Stomach (tissue), 8 donors: ENCODE measurements at regions not wholly inside any gene's neighbourhood (a gene's known extent, or its start where the extent isn't known, plus 50 kb on each side); places are given as distances from the start of the nearest gene placed in this dataset.

Experiments
- DNase-seq, 2 donors: peaks; one replicate each; pipeline versions ENCODE4 v3.0.0 to v3.0.0-alpha.2; 2013 to 2019
- H3K27ac ChIP-seq, 5 donors: fragments of 200-600 bp in 4 of 5; sonication (generic) in 4 of 5; one replicate each; pipeline ENCODE4 v1.5.1; 2013 to 2019; ENCODE audit warnings: mild to moderate bottlenecking in 1 of 5, moderate library complexity in 1 of 5
- H3K27me3 ChIP-seq, 3 donors: fragments of 200-600 bp; sonication (generic); one replicate each; pipeline ENCODE4 v1.5.1; 2017 to 2019; ENCODE audit warnings: mixed run types in 1 of 3
- H3K36me3 ChIP-seq, 4 donors: fragments of 200-600 bp; sonication (generic); 1 replicate in 3 of 4; 2 replicates in 1 of 4; pipeline ENCODE4 v1.5.1; 2016 to 2019
- H3K4me1 ChIP-seq, 4 donors: fragments of 200-600 bp; sonication (generic); one replicate each; pipeline ENCODE4 v1.5.1; 2016 to 2019
- H3K4me3 ChIP-seq, 4 donors: fragments of 200-600 bp; sonication (generic) in 3 of 4; one replicate each; pipeline ENCODE4 v1.5.1; 2016 to 2019; ENCODE audit warnings: mild to moderate bottlenecking in 1 of 4
- H3K9me3 ChIP-seq, 4 donors: fragments of 200-600 bp; sonication (generic); one replicate each; pipeline ENCODE4 v1.5.1; 2016 to 2019
- CTCF ChIP-seq, 7 experiments: fragments of 450-650 bp in 4 of 7; fragments of 200-600 bp in 3 of 7; sonication (generic) in 3 of 7; IDR thresholded peaks; one replicate each; pipeline ENCODE4 v1.5.1; 2016 to 2019; ENCODE audit warnings: antibody characterized with exemption in 7 of 7, control low read depth in 2 of 7, mild to moderate bottlenecking in 1 of 7
- EP300 ChIP-seq: sonication (generic); formaldehyde crosslinking; IDR thresholded peaks from one replicate; pipeline ENCODE4 v1.6.1; 2017; ENCODE audit warnings: antibody characterized with exemption
- POLR2A ChIP-seq, 4 donors: fragments of 450-650 bp; IDR thresholded peaks; one replicate each; pipeline ENCODE4 v1.6.1; 2016; ENCODE audit warnings: antibody characterized with exemption in 4 of 4, control low read depth in 2 of 4, mild to moderate bottlenecking in 1 of 4, moderate library complexity in 1 of 4
- POLR2AphosphoS5 ChIP-seq, 3 donors: sonication (generic); formaldehyde crosslinking; IDR thresholded peaks; one replicate each; pipeline ENCODE4 v1.6.1; 2016; ENCODE audit warnings: antibody characterized with exemption in 3 of 3
- WGBS, 5 donors: extraction: QIAGEN DNeasy Blood & Tissue Kit in 3 of 5; methylation state at CpG; one replicate each; pipeline versions ENCODE4 v1.1.5 to v1.1.7; 2013 to 2018; 5-methylcytosine and 5-hydroxymethylcytosine counted together
- intact Hi-C: fragments of 100-400 bp; cut with DNase I; formaldehyde crosslinking; loops from one replicate; pipeline ENCODE4 v1.15.1; 2023; ENCODE audit warnings: low total_unique reads
- donor health status: healthy with polysubstance abuse.
- donor health status: Bipolar disorder and iron deficiency.
- donor health status: healthy.

GRCh38 chr7:124399941-124400340 is 365.7 kb downstream of the GPR37 start:
- WGBS, 5 donors = 79 to 90% (median 84%) methylated on average over 1 of the region's 1 CpG
- H3K27me3 ChIP-seq = no peaks in the 10 kb centered on the region

GRCh38 chr7:124398937-124399552 is 366.2 kb upstream of the TMEM229A start:
- no peaks in the 10 kb centered on the region for H3K27me3 ChIP-seq
- no peaks in the 10 kb centered on the region for H3K36me3 ChIP-seq
- no peak overlapping the region for H3K27ac ChIP-seq
- no peak overlapping the region for H3K4me3 ChIP-seq
- WGBS, 5 donors = 73 to 82% (median 77%) methylated on average over 2 of the region's 2 CpGs
- DNase-seq = no peak
- TF ChIP-seq EP300 = no peak
- no peak for TF ChIP-seq POLR2A (IDR thresholded peaks at IDR 0.05)
- TF ChIP-seq POLR2AphosphoS5 (IDR thresholded peaks at IDR 0.05) = no peak
- no peak for TF ChIP-seq CTCF (IDR thresholded peaks at IDR 0.05)
- no peaks in the 10 kb centered on the region for H3K4me1 ChIP-seq
- intact Hi-C loops = no loop called here
- no peaks in the 10 kb centered on the region for H3K9me3 ChIP-seq

More at GRCh38 chr7:124399941-124400340, 365.7 kb downstream of the GPR37 start:
- Histone ChIP-seq H3K36me3 (no peaks in the 10 kb centered on the region), H3K4me1 (no peaks in the 10 kb centered on the region), H3K9me3 (no peaks in the 10 kb centered on the region), H3K27ac (no peak overlapping the region), H3K4me3 (no peak overlapping the region)
- intact Hi-C loops = no loop called here
- TF ChIP-seq POLR2AphosphoS5 (IDR thresholded peaks at IDR 0.05) (no peak), POLR2A (IDR thresholded peaks at IDR 0.05) (no peak), EP300 (no peak), CTCF (IDR thresholded peaks at IDR 0.05) (no peak)
- DNase-seq = no peak

- no peak for DNase-seq
- no peak overlapping the region for H3K27ac ChIP-seq
- no peaks in the 10 kb centered on the region for H3K27me3 ChIP-seq
- no peaks in the 10 kb centered on the region for H3K9me3 ChIP-seq
- no peaks in the 10 kb centered on the region for H3K4me1 ChIP-seq
- no peak overlapping the region for H3K4me3 ChIP-seq
- TF ChIP-seq CTCF (IDR thresholded peaks at IDR 0.05) = no peak
- TF ChIP-seq EP300 = no peak
- TF ChIP-seq POLR2AphosphoS5 (IDR thresholded peaks at IDR 0.05) = no peak
- no peak for TF ChIP-seq POLR2A (IDR thresholded peaks at IDR 0.05)
- H3K36me3 ChIP-seq = no peaks in the 10 kb centered on the region
- intact Hi-C loops = no loop called here
- WGBS, 5 donors = 64 to 84% (median 75%) methylated on average over 4 of the region's 4 CpGs
Observed at GRCh38 chr7:124397134-124397533, 364.3 kb upstream of the TMEM229A start.

GRCh38 chr7:124390301-124390700 is 357.4 kb upstream of the TMEM229A start:
- Histone ChIP-seq H3K4me3 (no peak overlapping the region), H3K27ac (no peak overlapping the region), H3K27me3 (no peaks in the 10 kb centered on the region), H3K36me3 (no peaks in the 10 kb centered on the region), H3K4me1 (no peaks in the 10 kb centered on the region), H3K9me3 (no peaks in the 10 kb centered on the region)
- 45 to 54% (median 47%) methylated on average over 1 of the region's 1 CpG for WGBS, 5 donors
- DNase-seq = no peak
- TF ChIP-seq EP300 = no peak
- no peak for TF ChIP-seq POLR2AphosphoS5 (IDR thresholded peaks at IDR 0.05)
- TF ChIP-seq POLR2A (IDR thresholded peaks at IDR 0.05) = no peak
- TF ChIP-seq CTCF (IDR thresholded peaks at IDR 0.05) = no peak
- intact Hi-C loops = no loop called here
